ENCODE measurements at regions not wholly inside any gene's neighbourhood (a gene's known extent, or its start where the extent isn't known, plus 50 kb on each side); places are given as distances from the start of the nearest gene placed in this dataset.
A peak's percentile ranks its signal among the peaks of the same experiment; 100 is the strongest.

- H3K4me3 Mint-ChIP-seq (ENCODE audit: unreplicated experiment): no peak overlapping the region
- Histone ChIP-seq H3K4me3 (ENCODE audit: insufficient read depth, low read depth, low read length) (no peak overlapping the region), H3K4me2 (ENCODE audit: low read length) (no peak overlapping the region), H2AFZ (ENCODE audit: low read depth, low read length) (no peak overlapping the region), H3K27ac (ENCODE audit: low read depth, low read length) (no peak overlapping the region), H4K20me1 (ENCODE audit: insufficient read depth, low read length) (no peaks in the 10 kb centered on the region), H3K36me3 (ENCODE audit: insufficient read depth, low read length) (no peaks in the 10 kb centered on the region), H3K79me2 (ENCODE audit: insufficient read depth, low read length) (no peaks in the 10 kb centered on the region), H3K9me3 (ENCODE audit: insufficient read depth, low read depth, low read length) (no peaks in the 10 kb centered on the region), H3K27me3 (ENCODE audit: insufficient read depth, low read length) (no peaks in the 10 kb centered on the region), H3K4me1 (ENCODE audit: insufficient read depth, low read length) (no peaks in the 10 kb centered on the region), H3K9ac (ENCODE audit: low read length) (no peak overlapping the region)
- no peaks in the 10 kb centered on the region for H3K27me3 Mint-ChIP-seq (ENCODE audit: low read depth, unreplicated experiment)
- no peak for DNase-seq (ENCODE audit: low read depth)
- H3K27ac Mint-ChIP-seq (ENCODE audit: unreplicated experiment): no peak overlapping the region
- FAIRE-seq: no peak
- no peaks in the 10 kb centered on the region for H3K36me3 Mint-ChIP-seq (ENCODE audit: low read depth, unreplicated experiment)
- H3K9me3 Mint-ChIP-seq (ENCODE audit: unreplicated experiment): peaks cover 8% of the 10 kb centered on the region
- peaks cover 7% of the 10 kb centered on the region for H3K4me1 Mint-ChIP-seq (ENCODE audit: low read depth, unreplicated experiment)
- no peak for TF ChIP-seq EZH2 (IDR thresholded peaks at IDR 0.05; ENCODE audit: insufficient read depth, low read length)
- no peak for TF ChIP-seq CTCF (IDR thresholded peaks at IDR 0.05; ENCODE audit: insufficient read depth, low read depth, low read length)
Observed at GRCh38 chr21:28627261-28627660, 365.4 kb downstream of the LTN1 start.

- Mint-ChIP-seq H3K27me3 (ENCODE audit: low read depth, unreplicated experiment) (no peaks in the 10 kb centered on the region), H3K4me1 (ENCODE audit: low read depth, unreplicated experiment) (no peaks in the 10 kb centered on the region), H3K36me3 (ENCODE audit: low read depth, unreplicated experiment) (no peaks in the 10 kb centered on the region), H3K9me3 (ENCODE audit: unreplicated experiment) (peaks cover 11% of the 10 kb centered on the region), H3K27ac (ENCODE audit: unreplicated experiment) (no peak overlapping the region), H3K4me3 (ENCODE audit: unreplicated experiment) (no peak overlapping the region)
- Histone ChIP-seq H3K27ac (ENCODE audit: low read depth, low read length) (no peak overlapping the region), H3K4me2 (ENCODE audit: low read length) (no peak overlapping the region), H3K36me3 (ENCODE audit: insufficient read depth, low read length) (no peaks in the 10 kb centered on the region), H3K27me3 (ENCODE audit: insufficient read depth, low read length) (no peaks in the 10 kb centered on the region), H2AFZ (ENCODE audit: low read depth, low read length) (no peak overlapping the region), H3K9me3 (ENCODE audit: insufficient read depth, low read depth, low read length) (no peaks in the 10 kb centered on the region), H3K79me2 (ENCODE audit: insufficient read depth, low read length) (no peaks in the 10 kb centered on the region), H3K4me3 (ENCODE audit: insufficient read depth, low read depth, low read length) (no peak overlapping the region), H3K9ac (ENCODE audit: low read length) (no peak overlapping the region), H4K20me1 (ENCODE audit: insufficient read depth, low read length) (no peaks in the 10 kb centered on the region), H3K4me1 (ENCODE audit: insufficient read depth, low read length) (no peaks in the 10 kb centered on the region)
- FAIRE-seq (no peak), DNase-seq (ENCODE audit: low read depth) (no peak)
- TF ChIP-seq CTCF (IDR thresholded peaks at IDR 0.05; ENCODE audit: insufficient read depth, low read depth, low read length) (no peak), EZH2 (IDR thresholded peaks at IDR 0.05; ENCODE audit: insufficient read depth, low read length) (no peak)
Observed at GRCh38 chr21:28624626-28625025, 368.1 kb downstream of the LTN1 start.

- DNase-seq (ENCODE audit: low read depth) (no peak), FAIRE-seq (peak; percentile 29)
- no peak overlapping the region for H3K27ac Mint-ChIP-seq (ENCODE audit: unreplicated experiment)
- Histone ChIP-seq H3K27ac (ENCODE audit: low read depth, low read length) (no peak overlapping the region), H3K9ac (ENCODE audit: low read length) (no peak overlapping the region), H3K4me3 (ENCODE audit: insufficient read depth, low read depth, low read length) (no peak overlapping the region), H4K20me1 (ENCODE audit: insufficient read depth, low read length) (no peaks in the 10 kb centered on the region), H3K27me3 (ENCODE audit: insufficient read depth, low read length) (no peaks in the 10 kb centered on the region), H3K79me2 (ENCODE audit: insufficient read depth, low read length) (no peaks in the 10 kb centered on the region), H3K4me2 (ENCODE audit: low read length) (no peak overlapping the region), H3K9me3 (ENCODE audit: insufficient read depth, low read depth, low read length) (no peaks in the 10 kb centered on the region), H3K4me1 (ENCODE audit: insufficient read depth, low read length) (peaks cover 14% of the 10 kb centered on the region), H3K36me3 (ENCODE audit: insufficient read depth, low read length) (no peaks in the 10 kb centered on the region), H2AFZ (ENCODE audit: low read depth, low read length) (no peak overlapping the region)
- no peaks in the 10 kb centered on the region for H3K27me3 Mint-ChIP-seq (ENCODE audit: low read depth, unreplicated experiment)
- H3K4me3 Mint-ChIP-seq (ENCODE audit: unreplicated experiment): no peak overlapping the region
- H3K9me3 Mint-ChIP-seq (ENCODE audit: unreplicated experiment): peaks cover 4% of the 10 kb centered on the region
- H3K36me3 Mint-ChIP-seq (ENCODE audit: low read depth, unreplicated experiment): no peaks in the 10 kb centered on the region
- TF ChIP-seq EZH2 (IDR thresholded peaks at IDR 0.05; ENCODE audit: insufficient read depth, low read length) (no peak), CTCF (IDR thresholded peaks at IDR 0.05; ENCODE audit: insufficient read depth, low read depth, low read length) (no peak)
- peaks cover 18% of the 10 kb centered on the region for H3K4me1 Mint-ChIP-seq (ENCODE audit: low read depth, unreplicated experiment)
Observed at GRCh38 chr21:28617300-28617699, 375.4 kb downstream of the LTN1 start.
